B cell (primary cell): ENCODE measurements at regions not wholly inside any gene's neighbourhood (a gene's known extent, or its start where the extent isn't known, plus 50 kb on each side); places are given as distances from the start of the nearest gene placed in this dataset.
"Not testable (repeated sequence)": the region's sequence is repeated elsewhere in the genome, so short reads cannot be mapped to it uniquely, and the experiment has no call there.

Experiments used
- ATAC-seq: fragments of 200-7000 bp; cut with Tn5 transposase; one replicate; pipeline ENCODE4 v1.10.0; 2021; ENCODE audit warnings: low read depth, mild to moderate bottlenecking, moderate number of reproducible peaks, moderate library complexity
- CTCF ChIA-PET: fragments of 350-600 bp; sonication (Branson Sonifier 250); formaldehyde crosslinking; loops from one replicate; lab custom pipeline; 2021; ENCODE audit warnings: antibody characterized with exemption, inconsistent platforms; lab: Charles Lee
- POLR2A ChIA-PET: fragments of 350-600 bp; sonication (Branson Sonifier 250); formaldehyde crosslinking; loops from one replicate; lab custom pipeline; 2021; ENCODE audit warnings: antibody characterized with exemption; lab: Charles Lee
- DNase-seq: peaks from one replicate; pipeline ENCODE4 v3.0.0; 2013
- H2AFZ ChIP-seq: 2 replicates; pipeline ENCODE4 v1.6.1; 2012; ENCODE audit warnings: mild to moderate bottlenecking, low read depth, low read length; ENCODE audit not compliant: insufficient read depth, poor library complexity, severe bottlenecking
- H3K27ac ChIP-seq, 2 donors: 1 replicate in 1 of 2; 2 replicates in 1 of 2; pipeline ENCODE4 v1.5.1; 2012 to 2013; ENCODE audit warnings: low read length in 2 of 2, mild to moderate bottlenecking in 2 of 2, moderate library complexity in 1 of 2
- H3K27me3 ChIP-seq, 4 experiments: fragments of 200-600 bp in 1 of 4; sonication (generic) in 1 of 4; replicated peaks in 1 of 4; 1 replicate in 2 of 4; 2 replicates in 2 of 4; pipeline versions ENCODE4 v1.6.1 to v1.7.0; 2013 to 2016; ENCODE audit warnings: low read length in 3 of 4, mild to moderate bottlenecking in 2 of 4, mixed read lengths in 1 of 4, moderate library complexity in 1 of 4; ENCODE audit not compliant: insufficient read depth in 4 of 4, control insufficient read depth in 3 of 4; ENCODE audit errors: control extremely low read depth in 1 of 4
- H3K36me3 ChIP-seq, 2 experiments: replicated peaks in 1 of 2; 1 replicate in 1 of 2; 2 replicates in 1 of 2; pipeline versions ENCODE4 v1.6.1 to v1.7.1; 2013; ENCODE audit warnings: low read length in 1 of 2; ENCODE audit not compliant: insufficient read depth in 2 of 2, control insufficient read depth in 1 of 2; ENCODE audit errors: control extremely low read depth in 1 of 2, extremely low read depth in 1 of 2
- H3K4me1 ChIP-seq, 2 donors: fragments of 200-600 bp in 1 of 2; sonication (generic) in 1 of 2; 1 replicate in 1 of 2; 2 replicates in 1 of 2; pipeline versions ENCODE4 v1.5.1 to v1.6.1; 2013 to 2017; ENCODE audit warnings: low read length in 2 of 2; ENCODE audit not compliant: control insufficient read depth in 2 of 2, insufficient read depth in 2 of 2
- H3K4me2 ChIP-seq: replicated peaks from 2 replicates; pipeline ENCODE3; 2012; ENCODE audit warnings: mild to moderate bottlenecking, low read depth, low read length; ENCODE audit not compliant: poor library complexity, severe bottlenecking
- H3K4me3 ChIP-seq, 5 experiments: fragments of 200-600 bp in 1 of 5; sonication (generic) in 1 of 5; 1 replicate in 3 of 5; 2 replicates in 2 of 5; pipeline versions ENCODE4 v1.5.1 to v1.7.0; 2011 to 2016; ENCODE audit warnings: low read length in 4 of 5, mild to moderate bottlenecking in 4 of 5, low read depth in 2 of 5, control low read depth in 1 of 5, moderate library complexity in 1 of 5; ENCODE audit not compliant: insufficient read depth in 1 of 5; ENCODE audit errors: control extremely low read depth in 1 of 5, extremely low read depth in 1 of 5
- H3K79me2 ChIP-seq: fragments of 200-600 bp; sonication (generic); one replicate; pipeline ENCODE4 v1.6.0; 2016; ENCODE audit warnings: low read length; ENCODE audit not compliant: control insufficient read depth, insufficient read depth
- H3K9ac ChIP-seq: fragments of 200-600 bp; sonication (generic); 2 replicates; pipeline ENCODE4 v1.6.1; 2017; ENCODE audit warnings: mild to moderate bottlenecking, low read length, moderate library complexity
- H3K9me3 ChIP-seq, 3 donors: one replicate each; pipeline versions ENCODE4 v1.6.1 to v1.7.1; 2013; ENCODE audit warnings: low read length in 2 of 3; ENCODE audit not compliant: control insufficient read depth in 2 of 3, insufficient read depth in 1 of 3; ENCODE audit errors: control extremely low read depth in 1 of 3
- H4K20me1 ChIP-seq: 2 replicates; pipeline ENCODE4 v1.6.0; 2012; ENCODE audit warnings: mild to moderate bottlenecking, low read length; ENCODE audit not compliant: insufficient read depth, control insufficient read depth, poor library complexity, severe bottlenecking
- H3K27ac Mint-ChIP-seq: one replicate; pipeline ENCODE4 v1.8.0; 2021; ENCODE audit warnings: mixed read lengths
- H3K27me3 Mint-ChIP-seq: one replicate; pipeline ENCODE4 v1.8.0; 2021; ENCODE audit warnings: mixed read lengths
- H3K4me1 Mint-ChIP-seq: one replicate; pipeline ENCODE4 v1.8.0; 2021; ENCODE audit warnings: mixed read lengths
- H3K4me3 Mint-ChIP-seq: one replicate; pipeline ENCODE4 v1.8.0; 2021; ENCODE audit warnings: mixed read lengths
- H3K9me3 Mint-ChIP-seq: one replicate; pipeline ENCODE4 v1.8.0; 2022; ENCODE audit warnings: mixed read lengths; ENCODE audit not compliant: insufficient read depth
- EZH2 ChIP-seq: IDR thresholded peaks from 2 replicates; pipeline ENCODE4 v1.6.1; 2012; ENCODE audit warnings: borderline replicate concordance, low read depth, mild to moderate bottlenecking, moderate library complexity, low read length; ENCODE audit not compliant: insufficient read depth, poor library complexity, severe bottlenecking
- WGBS: methylation state at CpG from one replicate; pipeline ENCODE4 v1.1.5; 2013; ENCODE audit warnings: missing lambda C conversion rate; ENCODE audit not compliant: insufficient coverage; 5-methylcytosine and 5-hydroxymethylcytosine counted together
- intact Hi-C: fragments of 100-400 bp; cut with micrococcal nuclease; formaldehyde crosslinking; loops from one replicate; pipeline ENCODE4 v1.10.0; 2022
- TF ChIP-seq, protein P1 (sequence below): fragments of 200-600 bp; IDR thresholded peaks from one replicate; pipeline ENCODE4 v1.8.0; 2022; ENCODE audit warnings: antibody characterized with exemption, mild to moderate bottlenecking

GRCh38 chr11:123334925-123335324 is 95.1 kb upstream of the GRAMD1B start:
- Histone ChIP-seq H2AFZ (no peak overlapping the region), H3K79me2 (no peaks in the 10 kb centered on the region), H3K9ac (no peak overlapping the region), H3K4me1 (no peaks in the 10 kb centered on the region), H3K27me3 (no peaks in the 10 kb centered on the region), H3K4me3 (no peak overlapping the region), H4K20me1 (no peaks in the 10 kb centered on the region), H3K4me2 (no peak overlapping the region), H3K9me3 (peaks cover 0 to 2% (median 1%) of the 10 kb centered on the region in 3 donors), H3K27ac (no peak overlapping the region), H3K36me3 (no peaks in the 10 kb centered on the region)
- peaks cover 3% of the 10 kb centered on the region for H3K9me3 Mint-ChIP-seq
- DNase-seq (no peak), ATAC-seq (no peak)
- intact Hi-C loops = no loop called here
- POLR2A ChIA-PET = no interaction called here
- peaks cover 9% of the 10 kb centered on the region for H3K27me3 Mint-ChIP-seq
- TF ChIP-seq, protein P1, sequence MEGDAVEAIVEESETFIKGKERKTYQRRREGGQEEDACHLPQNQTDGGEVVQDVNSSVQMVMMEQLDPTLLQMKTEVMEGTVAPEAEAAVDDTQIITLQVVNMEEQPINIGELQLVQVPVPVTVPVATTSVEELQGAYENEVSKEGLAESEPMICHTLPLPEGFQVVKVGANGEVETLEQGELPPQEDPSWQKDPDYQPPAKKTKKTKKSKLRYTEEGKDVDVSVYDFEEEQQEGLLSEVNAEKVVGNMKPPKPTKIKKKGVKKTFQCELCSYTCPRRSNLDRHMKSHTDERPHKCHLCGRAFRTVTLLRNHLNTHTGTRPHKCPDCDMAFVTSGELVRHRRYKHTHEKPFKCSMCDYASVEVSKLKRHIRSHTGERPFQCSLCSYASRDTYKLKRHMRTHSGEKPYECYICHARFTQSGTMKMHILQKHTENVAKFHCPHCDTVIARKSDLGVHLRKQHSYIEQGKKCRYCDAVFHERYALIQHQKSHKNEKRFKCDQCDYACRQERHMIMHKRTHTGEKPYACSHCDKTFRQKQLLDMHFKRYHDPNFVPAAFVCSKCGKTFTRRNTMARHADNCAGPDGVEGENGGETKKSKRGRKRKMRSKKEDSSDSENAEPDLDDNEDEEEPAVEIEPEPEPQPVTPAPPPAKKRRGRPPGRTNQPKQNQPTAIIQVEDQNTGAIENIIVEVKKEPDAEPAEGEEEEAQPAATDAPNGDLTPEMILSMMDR = no peak
- no peak for TF ChIP-seq EZH2
- no peak overlapping the region for H3K4me3 Mint-ChIP-seq
- 92% methylated on average over 2 of the region's 4 CpGs for WGBS
- H3K4me1 Mint-ChIP-seq = no peaks in the 10 kb centered on the region
- H3K27ac Mint-ChIP-seq = no peak overlapping the region
- CTCF ChIA-PET = no interaction called here

- H2AFZ ChIP-seq, H3K36me3 ChIP-seq, H4K20me1 ChIP-seq, intact Hi-C loops, DNase-seq, H3K4me1 ChIP-seq, H3K79me2 ChIP-seq, ATAC-seq, H3K4me3 ChIP-seq, H3K4me2 ChIP-seq, H3K9me3 Mint-ChIP-seq, H3K4me1 Mint-ChIP-seq, H3K27ac Mint-ChIP-seq, CTCF ChIA-PET, H3K9ac ChIP-seq, H3K4me3 Mint-ChIP-seq, H3K27me3 Mint-ChIP-seq, H3K27me3 ChIP-seq, POLR2A ChIA-PET, H3K27ac ChIP-seq, H3K9me3 ChIP-seq: not testable (repeated sequence)
- WGBS = no CpG with 5 or more reads among the region's 1 CpG
Measured at GRCh38 chr11:123332577-123332976, 97.5 kb upstream of the GRAMD1B start.
